ENCODE measurements at regions not wholly inside any gene's neighbourhood (a gene's known extent, or its start where the extent isn't known, plus 50 kb on each side); places are given as distances from the start of the nearest gene placed in this dataset.
"Not testable (repeated sequence)": the region's sequence is repeated elsewhere in the genome, so short reads cannot be mapped to it uniquely, and the experiment has no call there.

GRCh38 chr2:87647737-87648498, 100.0 kb upstream of the PLGLB2 start:
- CTCF ChIA-PET; DNase-seq; H3K27ac Mint-ChIP-seq; H3K27me3 Mint-ChIP-seq (ENCODE audit: low read depth); H3K36me3 Mint-ChIP-seq (ENCODE audit: low read depth); H3K9me3 Mint-ChIP-seq (ENCODE audit: insufficient read depth); H3K4me1 Mint-ChIP-seq (ENCODE audit: low read depth); POLR2A ChIA-PET; H3K4me3 Mint-ChIP-seq: not testable (repeated sequence)
- peak; percentile 51 for ATAC-seq

GRCh38 chr2:87648815-87649214, 99.1 kb upstream of the PLGLB2 start:
- H3K27ac Mint-ChIP-seq; CTCF ChIA-PET; POLR2A ChIA-PET; ATAC-seq; DNase-seq; H3K4me1 Mint-ChIP-seq (ENCODE audit: low read depth); H3K9me3 Mint-ChIP-seq (ENCODE audit: insufficient read depth); H3K4me3 Mint-ChIP-seq; H3K27me3 Mint-ChIP-seq (ENCODE audit: low read depth); H3K36me3 Mint-ChIP-seq (ENCODE audit: low read depth): not testable (repeated sequence)

- H3K9me3 Mint-ChIP-seq (ENCODE audit: insufficient read depth); ATAC-seq; DNase-seq; H3K36me3 Mint-ChIP-seq (ENCODE audit: low read depth); H3K27me3 Mint-ChIP-seq (ENCODE audit: low read depth); POLR2A ChIA-PET; H3K4me3 Mint-ChIP-seq; H3K27ac Mint-ChIP-seq; CTCF ChIA-PET; H3K4me1 Mint-ChIP-seq (ENCODE audit: low read depth): not testable (repeated sequence)
These were observed 98.0 kb upstream of the PLGLB2 start for GRCh38 chr2:87649871-87650270.

- DNase-seq; POLR2A ChIA-PET; H3K4me1 Mint-ChIP-seq (ENCODE audit: low read depth); CTCF ChIA-PET; H3K36me3 Mint-ChIP-seq (ENCODE audit: low read depth); H3K27me3 Mint-ChIP-seq (ENCODE audit: low read depth); H3K9me3 Mint-ChIP-seq (ENCODE audit: insufficient read depth); H3K4me3 Mint-ChIP-seq; ATAC-seq; H3K27ac Mint-ChIP-seq: not testable (repeated sequence)
These were observed 97.0 kb upstream of the PLGLB2 start for GRCh38 chr2:87650837-87651236.

- H3K4me1 Mint-ChIP-seq (ENCODE audit: low read depth); H3K27ac Mint-ChIP-seq; CTCF ChIA-PET; DNase-seq; POLR2A ChIA-PET; H3K4me3 Mint-ChIP-seq; H3K36me3 Mint-ChIP-seq (ENCODE audit: low read depth); ATAC-seq; H3K27me3 Mint-ChIP-seq (ENCODE audit: low read depth); H3K9me3 Mint-ChIP-seq (ENCODE audit: insufficient read depth): not testable (repeated sequence)
These were observed 96.3 kb upstream of the PLGLB2 start for GRCh38 chr2:87651589-87651988.

GRCh38 chr2:87653373-87653772, 94.5 kb upstream of the PLGLB2 start:
- H3K27ac Mint-ChIP-seq; H3K9me3 Mint-ChIP-seq (ENCODE audit: insufficient read depth); CTCF ChIA-PET; DNase-seq; ATAC-seq; H3K4me1 Mint-ChIP-seq (ENCODE audit: low read depth); POLR2A ChIA-PET; H3K36me3 Mint-ChIP-seq (ENCODE audit: low read depth); H3K4me3 Mint-ChIP-seq; H3K27me3 Mint-ChIP-seq (ENCODE audit: low read depth): not testable (repeated sequence)

- CTCF ChIA-PET; DNase-seq; H3K36me3 Mint-ChIP-seq (ENCODE audit: low read depth); H3K27ac Mint-ChIP-seq; POLR2A ChIA-PET; H3K9me3 Mint-ChIP-seq (ENCODE audit: insufficient read depth); H3K4me3 Mint-ChIP-seq; H3K27me3 Mint-ChIP-seq (ENCODE audit: low read depth); ATAC-seq: not testable (repeated sequence)
- H3K4me1 Mint-ChIP-seq (ENCODE audit: low read depth) = peaks cover 10% of the 10 kb centered on the region
These were observed 93.6 kb upstream of the PLGLB2 start for GRCh38 chr2:87654136-87654814.

GRCh38 chr2:87657915-87658314, 90.0 kb upstream of the PLGLB2 start:
- not testable (repeated sequence) for H3K36me3 Mint-ChIP-seq (ENCODE audit: low read depth)
- H3K4me1 Mint-ChIP-seq (ENCODE audit: low read depth) = peaks cover 10% of the 10 kb centered on the region

GRCh38 chr2:87658357-87658756, 89.5 kb upstream of the PLGLB2 start:
- H3K9me3 Mint-ChIP-seq (ENCODE audit: insufficient read depth); H3K4me3 Mint-ChIP-seq; ATAC-seq; H3K36me3 Mint-ChIP-seq (ENCODE audit: low read depth); CTCF ChIA-PET; H3K27me3 Mint-ChIP-seq (ENCODE audit: low read depth); H3K27ac Mint-ChIP-seq; DNase-seq; POLR2A ChIA-PET: not testable (repeated sequence)
- H3K4me1 Mint-ChIP-seq (ENCODE audit: low read depth) = peaks cover 10% of the 10 kb centered on the region

More at GRCh38 chr2:87657915-87658314, 90.0 kb upstream of the PLGLB2 start:
- H3K9me3 Mint-ChIP-seq (ENCODE audit: insufficient read depth); H3K4me3 Mint-ChIP-seq; CTCF ChIA-PET; POLR2A ChIA-PET; H3K27me3 Mint-ChIP-seq (ENCODE audit: low read depth); H3K27ac Mint-ChIP-seq; ATAC-seq; DNase-seq: not testable (repeated sequence)

- H3K4me1 Mint-ChIP-seq (ENCODE audit: low read depth) = peaks cover 10% of the 10 kb centered on the region
- H3K4me3 Mint-ChIP-seq; ATAC-seq; H3K36me3 Mint-ChIP-seq (ENCODE audit: low read depth); H3K27ac Mint-ChIP-seq; POLR2A ChIA-PET; H3K27me3 Mint-ChIP-seq (ENCODE audit: low read depth); DNase-seq; H3K9me3 Mint-ChIP-seq (ENCODE audit: insufficient read depth); CTCF ChIA-PET: not testable (repeated sequence)
These were observed 88.9 kb upstream of the PLGLB2 start for GRCh38 chr2:87658976-87659375.

- ATAC-seq; H3K27me3 Mint-ChIP-seq (ENCODE audit: low read depth); DNase-seq; POLR2A ChIA-PET; H3K36me3 Mint-ChIP-seq (ENCODE audit: low read depth); H3K27ac Mint-ChIP-seq; H3K4me1 Mint-ChIP-seq (ENCODE audit: low read depth); CTCF ChIA-PET; H3K9me3 Mint-ChIP-seq (ENCODE audit: insufficient read depth); H3K4me3 Mint-ChIP-seq: not testable (repeated sequence)
These were observed 87.7 kb upstream of the PLGLB2 start for GRCh38 chr2:87660164-87660563.

GRCh38 chr2:87662316-87663290, 85.3 kb upstream of the PLGLB2 start:
- H3K4me3 Mint-ChIP-seq; H3K36me3 Mint-ChIP-seq (ENCODE audit: low read depth); CTCF ChIA-PET; H3K27me3 Mint-ChIP-seq (ENCODE audit: low read depth); H3K4me1 Mint-ChIP-seq (ENCODE audit: low read depth); DNase-seq; H3K9me3 Mint-ChIP-seq (ENCODE audit: insufficient read depth); H3K27ac Mint-ChIP-seq; ATAC-seq; POLR2A ChIA-PET: not testable (repeated sequence)
